Neuronal stem cell (in vitro differentiated cells): ENCODE measurements at regions not wholly inside any gene's neighbourhood (a gene's known extent, or its start where the extent isn't known, plus 50 kb on each side); places are given as distances from the start of the nearest gene placed in this dataset.
"Not testable (repeated sequence)": the region's sequence is repeated elsewhere in the genome, so short reads cannot be mapped to it uniquely, and the experiment has no call there.

Experiments
- DNase-seq: peaks from one replicate; pipeline ENCODE4 v3.0.0-alpha.2; 2013; ENCODE audit warnings: low spot score
- H2AFZ ChIP-seq: one replicate; pipeline ENCODE4 v1.6.1; 2013; ENCODE audit warnings: mild to moderate bottlenecking, low read length, inconsistent platforms
- H2AK5ac ChIP-seq: 2 replicates; pipeline ENCODE4 v1.6.1; 2013; ENCODE audit warnings: low read depth, mild to moderate bottlenecking, inconsistent platforms, low read length, moderate library complexity, mixed read lengths
- H2BK120ac ChIP-seq: 2 replicates; pipeline ENCODE4 v1.6.1; 2013; ENCODE audit warnings: low read depth, mild to moderate bottlenecking, inconsistent platforms, low read length, moderate library complexity, mixed read lengths
- H2BK12ac ChIP-seq: one replicate; pipeline ENCODE4 v1.6.1; 2013; ENCODE audit warnings: low read length, inconsistent platforms
- H2BK15ac ChIP-seq: 2 replicates; pipeline ENCODE4 v1.6.1; 2013; ENCODE audit warnings: mild to moderate bottlenecking, low read length, inconsistent platforms, mixed read lengths
- H2BK5ac ChIP-seq: one replicate; pipeline ENCODE4 v1.6.1; 2013; ENCODE audit warnings: inconsistent platforms, mild to moderate bottlenecking, low read length, moderate library complexity
- H3K14ac ChIP-seq: one replicate; pipeline ENCODE4 v1.6.1; 2013; ENCODE audit warnings: low read length, inconsistent platforms
- H3K18ac ChIP-seq: 2 replicates; pipeline ENCODE4 v1.6.1; 2013; ENCODE audit warnings: low read length, inconsistent platforms
- H3K23ac ChIP-seq: 2 replicates; pipeline ENCODE4 v1.6.1; 2013; ENCODE audit warnings: low read depth, mild to moderate bottlenecking, mixed read lengths, low read length, inconsistent platforms; ENCODE audit not compliant: poor library complexity
- H3K27ac ChIP-seq: replicated peaks from 3 replicates; pipeline ENCODE4 v1.5.1; 2013; ENCODE audit warnings: low read length, inconsistent platforms
- H3K27me3 ChIP-seq, 3 experiments: 2 replicates each; pipeline ENCODE4 v1.6.1; 2013; ENCODE audit warnings: low read length in 3 of 3, mild to moderate bottlenecking in 2 of 3, inconsistent platforms in 1 of 3, low read depth in 1 of 3, mixed read lengths in 1 of 3, moderate library complexity in 1 of 3; ENCODE audit not compliant: control insufficient read depth in 3 of 3, insufficient read depth in 3 of 3
- H3K36me3 ChIP-seq, 2 donors: replicated peaks in 1 of 2; 2 replicates each; pipeline ENCODE4 v1.6.1; 2013; ENCODE audit warnings: low read length in 2 of 2; ENCODE audit not compliant: control insufficient read depth in 2 of 2, insufficient read depth in 2 of 2
- H3K4ac ChIP-seq: 2 replicates; pipeline ENCODE4 v1.6.1; 2013; ENCODE audit warnings: inconsistent platforms, mild to moderate bottlenecking, low read length, moderate library complexity
- H3K4me1 ChIP-seq, 2 donors: 1 replicate in 1 of 2; 2 replicates in 1 of 2; pipeline ENCODE4 v1.6.1; 2013; ENCODE audit warnings: low read length in 2 of 2, low read depth in 1 of 2; ENCODE audit not compliant: control insufficient read depth in 2 of 2, insufficient read depth in 1 of 2
- H3K4me2 ChIP-seq: one replicate; pipeline ENCODE4 v1.6.1; 2013; ENCODE audit warnings: mild to moderate bottlenecking, low read length, inconsistent platforms; ENCODE audit not compliant: insufficient read depth, poor library complexity, severe bottlenecking
- H3K4me3 ChIP-seq, 2 donors: 2 replicates each; pipeline ENCODE4 v1.5.1; 2013; ENCODE audit warnings: low read length in 2 of 2, mild to moderate bottlenecking in 2 of 2, inconsistent platforms in 1 of 2, moderate library complexity in 1 of 2
- H3K79me1 ChIP-seq: one replicate; pipeline ENCODE4 v1.6.1; 2013; ENCODE audit warnings: low read depth, mild to moderate bottlenecking, inconsistent platforms, low read length, moderate library complexity
- H3K9ac ChIP-seq: one replicate; pipeline ENCODE4 v1.6.1; 2013; ENCODE audit warnings: mild to moderate bottlenecking, low read depth, low read length, inconsistent platforms; ENCODE audit not compliant: poor library complexity
- H3K9me3 ChIP-seq, 2 donors: replicated peaks in 1 of 2; 2 replicates each; pipeline versions ENCODE3 to v1.6.1; 2013; ENCODE audit warnings: low read length in 2 of 2, mild to moderate bottlenecking in 2 of 2, inconsistent platforms in 1 of 2, low read depth in 1 of 2, mixed read lengths in 1 of 2, moderate library complexity in 1 of 2; ENCODE audit not compliant: control insufficient read depth in 2 of 2, insufficient read depth in 1 of 2
- H4K8ac ChIP-seq: one replicate; pipeline ENCODE4 v1.6.1; 2013; ENCODE audit warnings: low read depth, mild to moderate bottlenecking, inconsistent platforms, low read length, moderate library complexity
- H4K91ac ChIP-seq: one replicate; pipeline ENCODE4 v1.6.1; 2013; ENCODE audit warnings: low read length, low read depth, mild to moderate bottlenecking, inconsistent platforms; ENCODE audit not compliant: poor library complexity
- WGBS, 2 donors: extraction: QIAGEN DNeasy Blood & Tissue Kit; methylation state at CpG; one replicate each; pipeline ENCODE4 v1.1.7; 2013; ENCODE audit warnings: missing lambda C conversion rate in 2 of 2, mixed read lengths in 1 of 2; ENCODE audit not compliant: insufficient read length in 2 of 2, insufficient replicate concordance in 1 of 2; ENCODE audit errors: extremely low coverage in 2 of 2; 5-methylcytosine and 5-hydroxymethylcytosine counted together

DNA sequence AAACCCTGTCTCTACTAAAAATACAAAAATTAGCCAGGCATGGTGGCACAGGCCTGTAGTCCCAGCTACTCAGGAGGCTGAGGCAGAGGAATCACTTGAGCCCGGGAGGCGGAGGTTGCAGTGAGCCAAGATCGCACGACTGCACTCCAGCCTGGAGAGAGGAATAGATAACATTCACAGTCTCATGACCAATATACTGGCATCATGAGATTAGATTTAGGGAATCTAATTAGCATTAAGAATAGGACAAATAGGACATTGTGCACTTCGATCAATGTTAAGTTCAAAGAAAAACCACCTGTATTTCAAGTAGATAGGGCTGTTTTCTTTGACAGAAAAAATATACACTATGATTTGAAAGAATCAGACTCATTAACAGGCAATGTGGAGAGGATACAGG lies 118.0 kb upstream of the TBCA start:
- not testable (repeated sequence) for H3K4me3 ChIP-seq, H3K18ac ChIP-seq, H4K91ac ChIP-seq, H2AK5ac ChIP-seq, H2AFZ ChIP-seq, H3K23ac ChIP-seq, DNase-seq, H3K4me2 ChIP-seq, H3K36me3 ChIP-seq, H2BK15ac ChIP-seq, H3K9ac ChIP-seq, H3K9me3 ChIP-seq, H2BK12ac ChIP-seq, H2BK120ac ChIP-seq, H3K4me1 ChIP-seq, H3K27ac ChIP-seq, H3K4ac ChIP-seq, H3K79me1 ChIP-seq, H3K14ac ChIP-seq, H2BK5ac ChIP-seq, H4K8ac ChIP-seq
- peaks cover 0 to 29% (median 0%) of the 10 kb centered on the region in 3 experiments for H3K27me3 ChIP-seq
- WGBS, 2 donors = no CpG with 5 or more reads among the region's 5 CpGs

DNA sequence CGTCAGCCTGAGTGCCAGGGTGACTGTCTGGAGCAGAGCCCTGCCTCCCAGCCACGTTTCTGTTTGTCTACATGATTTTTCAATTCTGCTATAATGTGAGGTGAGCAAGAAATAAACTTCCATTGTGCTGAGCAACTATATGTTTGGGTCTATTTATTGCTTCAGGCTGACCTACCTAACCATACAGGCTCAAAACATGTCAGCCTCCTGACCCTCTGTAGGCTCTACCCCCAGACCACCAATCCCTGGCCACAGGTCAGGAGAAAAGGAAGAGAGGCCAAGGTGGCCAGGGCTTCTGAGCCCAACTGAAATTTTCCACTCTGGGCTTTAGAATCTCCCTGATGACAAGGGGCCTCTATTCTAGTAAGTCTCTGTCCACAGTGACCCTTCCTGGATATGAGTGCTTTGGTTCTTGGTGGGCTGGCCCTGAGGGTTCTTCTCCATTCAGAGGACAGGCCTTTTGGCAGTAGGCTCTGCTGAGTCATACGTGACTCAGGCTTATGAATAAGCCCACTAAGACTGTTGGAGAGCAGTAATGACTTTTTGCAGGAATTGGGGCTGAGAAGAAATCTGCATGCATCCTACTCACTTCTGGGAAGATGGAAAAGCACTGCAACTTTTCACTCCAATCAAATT lies 117.2 kb upstream of the TBCA start:
- Histone ChIP-seq H3K36me3 (no peaks in the 10 kb centered on the region), H3K4me1 (no peaks in the 10 kb centered on the region), H2BK5ac (no peak overlapping the region), H3K79me1 (no peaks in the 10 kb centered on the region), H3K27ac (no peak overlapping the region), H3K9ac (no peak overlapping the region), H3K14ac (no peak overlapping the region), H3K9me3 (no peaks in the 10 kb centered on the region), H3K18ac (no peak overlapping the region), H2BK15ac (no peak overlapping the region), H4K8ac (no peak overlapping the region), H3K27me3 (peaks cover 0 to 31% (median 0%) of the 10 kb centered on the region in 3 experiments), H3K23ac (no peak overlapping the region), H2BK120ac (no peak overlapping the region), H4K91ac (no peak overlapping the region), H3K4me3 (no peak overlapping the region), H2AFZ (no peak overlapping the region), H2AK5ac (no peak overlapping the region), H2BK12ac (no peak overlapping the region), H3K4ac (no peak overlapping the region), H3K4me2 (no peak overlapping the region)
- DNase-seq = no peak
- no CpG with 5 or more reads among the region's 3 CpGs for WGBS, 2 donors

DNA sequence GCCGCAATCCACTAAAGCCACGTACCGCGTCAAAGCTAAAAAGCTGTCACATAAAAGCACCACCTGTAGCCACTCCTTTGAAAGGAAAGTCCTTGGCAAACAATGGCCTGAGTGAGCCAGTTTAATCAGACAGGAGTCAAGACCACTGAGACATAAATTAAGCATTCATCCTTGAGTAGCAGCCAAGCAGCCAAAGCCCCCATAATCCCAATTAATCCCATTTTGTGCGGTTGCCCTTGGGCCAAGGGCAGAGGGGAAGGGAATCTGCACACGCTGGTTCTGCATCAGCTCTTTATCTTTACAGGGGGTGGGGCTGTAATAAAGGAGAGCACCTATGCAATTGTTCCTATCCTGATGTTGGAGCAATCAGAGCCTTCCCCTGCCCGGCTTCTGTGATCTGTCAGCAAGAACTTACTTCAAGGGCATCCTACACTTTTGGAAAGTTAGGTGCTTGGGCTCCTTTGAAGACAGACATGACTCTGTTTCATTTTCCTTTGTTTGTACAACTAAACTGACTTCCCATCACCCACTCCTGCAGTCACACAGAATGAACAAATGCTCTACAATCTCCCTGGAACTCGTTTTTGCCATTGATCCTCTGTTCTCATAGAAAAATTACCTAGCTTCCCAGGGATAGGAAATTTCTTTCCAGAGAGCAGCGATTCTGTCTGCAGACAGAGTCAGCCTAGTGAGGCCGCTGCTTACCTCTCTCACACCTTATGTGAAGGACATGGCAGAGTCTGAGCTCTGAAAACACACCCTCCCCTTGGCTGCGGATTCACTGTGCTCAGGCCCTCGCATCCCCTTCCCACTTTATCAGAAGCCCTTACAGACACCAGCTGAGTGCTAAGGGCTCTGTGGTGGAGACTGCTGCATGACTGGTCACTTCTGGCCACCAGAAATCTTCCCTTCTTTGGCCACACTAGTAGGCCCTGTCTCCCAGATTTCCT lies 116.2 kb upstream of the TBCA start:
- Histone ChIP-seq H3K18ac (no peak overlapping the region), H3K4me1 (no peaks in the 10 kb centered on the region)
- no CpG with 5 or more reads among the region's 12 CpGs for WGBS, 2 donors

DNA sequence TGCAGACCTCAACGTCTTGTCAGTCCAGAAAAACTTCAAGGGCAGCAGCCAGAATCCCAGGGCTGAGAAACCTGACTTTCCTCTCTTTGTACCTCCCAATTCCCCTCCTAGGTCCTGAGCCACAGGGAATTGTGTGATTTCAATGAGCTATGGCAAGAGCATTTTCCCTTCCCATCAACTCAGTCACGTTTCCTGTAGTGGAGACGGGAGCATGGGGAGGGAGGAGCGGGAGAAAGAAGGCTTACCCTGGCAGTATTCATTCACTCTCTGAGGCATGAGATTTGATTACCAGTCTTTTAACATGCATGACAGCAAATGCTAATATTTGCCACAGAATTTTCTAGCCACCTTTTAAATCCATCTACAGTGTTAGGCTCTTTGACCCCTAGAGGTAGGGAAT lies 109.4 kb upstream of the TBCA start:
- no peaks in the 10 kb centered on the region for H3K79me1 ChIP-seq
- no peak overlapping the region for H3K4ac ChIP-seq
- no peaks in the 10 kb centered on the region for H3K36me3 ChIP-seq
- no peaks in the 10 kb centered on the region for H3K9me3 ChIP-seq
- H2AFZ ChIP-seq = no peak overlapping the region
- no peak overlapping the region for H3K27ac ChIP-seq
- no peak overlapping the region for H3K23ac ChIP-seq
- H4K8ac ChIP-seq = no peak overlapping the region
- no peak overlapping the region for H3K4me3 ChIP-seq
- no peak overlapping the region for H2BK120ac ChIP-seq
- no peak overlapping the region for H3K18ac ChIP-seq
- peaks cover 0 to 6% of the 10 kb centered on the region in 2 donors for H3K4me1 ChIP-seq
- no peak overlapping the region for H3K14ac ChIP-seq
- no CpG with 5 or more reads among the region's 4 CpGs for WGBS, 2 donors
- no peak overlapping the region for H4K91ac ChIP-seq
- H2BK15ac ChIP-seq = no peak overlapping the region
- peaks cover 0 to 49% (median 0%) of the 10 kb centered on the region in 3 experiments for H3K27me3 ChIP-seq
- no peak overlapping the region for H2BK12ac ChIP-seq
- DNase-seq = no peak
- no peak overlapping the region for H3K4me2 ChIP-seq
- no peak overlapping the region for H2BK5ac ChIP-seq
- H3K9ac ChIP-seq = no peak overlapping the region
- H2AK5ac ChIP-seq = no peak overlapping the region

More for the DNA sequence above, 116.2 kb upstream of the TBCA start:
- Histone ChIP-seq H4K91ac (no peak overlapping the region), H4K8ac (no peak overlapping the region), H3K79me1 (no peaks in the 10 kb centered on the region), H2AK5ac (no peak overlapping the region), H3K27ac (no peak overlapping the region), H2BK120ac (no peak overlapping the region), H3K4me2 (no peak overlapping the region), H2BK15ac (no peak overlapping the region), H3K9ac (no peak overlapping the region), H3K23ac (no peak overlapping the region), H3K27me3 (peaks cover 0 to 41% (median 0%) of the 10 kb centered on the region in 3 experiments), H2AFZ (no peak overlapping the region), H2BK12ac (no peak overlapping the region), H2BK5ac (no peak overlapping the region), H3K36me3 (no peaks in the 10 kb centered on the region), H3K9me3 (no peaks in the 10 kb centered on the region), H3K4ac (no peak overlapping the region), H3K4me3 (no peak overlapping the region), H3K14ac (no peak overlapping the region)
- no peak for DNase-seq
